ENCODE measurements at regions not wholly inside any gene's neighbourhood (a gene's known extent, or its start where the extent isn't known, plus 50 kb on each side); places are given as distances from the start of the nearest gene placed in this dataset.

DNA sequence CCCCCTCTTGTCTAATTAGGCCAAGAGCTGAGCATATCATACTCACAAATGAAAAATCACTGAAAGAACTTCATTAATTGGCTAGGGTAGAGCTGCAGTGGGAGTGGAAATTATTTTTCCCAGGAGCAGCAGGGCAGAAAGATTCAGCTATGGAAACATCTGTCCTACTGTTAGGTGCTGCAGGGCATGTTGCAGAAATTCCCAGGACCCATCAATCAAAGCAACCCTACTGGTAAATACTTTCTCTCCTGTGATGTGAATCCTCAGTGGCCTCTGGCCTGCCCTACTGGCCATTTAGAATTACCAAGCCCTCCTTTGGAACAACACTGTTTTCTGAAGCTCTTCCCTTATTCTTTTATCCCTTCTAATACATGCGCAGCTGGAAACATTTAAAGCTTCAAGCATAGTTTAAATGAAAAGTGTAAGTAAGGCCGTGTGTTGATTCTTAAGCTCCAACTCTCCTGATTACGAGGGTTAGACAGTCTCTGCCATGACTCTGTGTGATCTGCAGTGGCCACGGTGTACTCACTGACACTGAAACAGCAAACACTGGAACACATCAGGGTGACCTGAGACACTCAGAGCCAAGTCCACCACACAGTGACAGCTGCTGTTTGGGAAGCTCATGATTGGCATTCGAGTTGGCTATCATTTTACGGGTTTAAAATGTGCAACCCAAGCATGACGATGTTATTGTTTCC, 62.6 kb upstream of the TMCC3 start:
- no peak for TF ChIP-seq EZH2phosphoT487 (IDR thresholded peaks at IDR 0.05; ENCODE audit: low read length)
- TF ChIP-seq EZH2 (optimal IDR thresholded peaks at IDR 0.05; ENCODE audit: low read depth, low read length): no peak
- no peak for TF ChIP-seq CTCF (IDR thresholded peaks at IDR 0.05; ENCODE audit: low read length)
- H3K9me3 ChIP-seq (replicated peaks; ENCODE audit: insufficient read depth, low read length): no peaks in the 10 kb centered on the region
- H3K79me2 ChIP-seq (ENCODE audit: low read length): peaks cover 5% of the 10 kb centered on the region; the same call in 1 of the 2 replicates
- DNase-seq: no peak
- no peaks in the 10 kb centered on the region for H3K27me3 ChIP-seq (replicated peaks; ENCODE audit: insufficient read depth, low read length)
- no peaks in the 10 kb centered on the region for H4K20me1 ChIP-seq (ENCODE audit: insufficient read depth, low read length)
- no peak overlapping the region for H3K9ac ChIP-seq (ENCODE audit: low read length)
- no peak overlapping the region for H3K4me2 ChIP-seq (ENCODE audit: low read depth, low read length)
- no peaks in the 10 kb centered on the region for H3K36me3 ChIP-seq (replicated peaks; ENCODE audit: insufficient read depth, low read length)
- no peak overlapping the region for H3K4me3 ChIP-seq (ENCODE audit: low read length)
- H2AFZ ChIP-seq (ENCODE audit: low read length): no peak overlapping the region
- H3K4me1 ChIP-seq (ENCODE audit: low read length): peaks cover 1% of the 10 kb centered on the region; the same call in 1 of the 2 replicates
- no peaks in the 10 kb centered on the region for H3K9me2 ChIP-seq (replicated peaks; ENCODE audit: insufficient read depth, low read length)
- H3K27ac ChIP-seq (ENCODE audit: low read length): no peak overlapping the region
- no peaks in the 10 kb centered on the region; the same call in 1 of the 2 replicates for H3F3A ChIP-seq (ENCODE audit: insufficient read depth, low read length)

- Histone ChIP-seq H3K4me1 (ENCODE audit: low read length) (no peaks in the 10 kb centered on the region), H3K79me2 (ENCODE audit: low read length) (peaks cover 5% of the 10 kb centered on the region; the same call in 1 of the 2 replicates), H3K9ac (ENCODE audit: low read length) (no peak overlapping the region), H3K27ac (ENCODE audit: low read length) (no peak overlapping the region), H3K27me3 (replicated peaks; ENCODE audit: insufficient read depth, low read length) (no peaks in the 10 kb centered on the region), H3K9me2 (replicated peaks; ENCODE audit: insufficient read depth, low read length) (no peaks in the 10 kb centered on the region), H3F3A (ENCODE audit: insufficient read depth, low read length) (no peaks in the 10 kb centered on the region), H3K4me3 (ENCODE audit: low read length) (no peak overlapping the region), H4K20me1 (ENCODE audit: insufficient read depth, low read length) (no peaks in the 10 kb centered on the region), H3K4me2 (ENCODE audit: low read depth, low read length) (no peak overlapping the region), H2AFZ (ENCODE audit: low read length) (no peak overlapping the region), H3K36me3 (replicated peaks; ENCODE audit: insufficient read depth, low read length) (no peaks in the 10 kb centered on the region), H3K9me3 (replicated peaks; ENCODE audit: insufficient read depth, low read length) (no peaks in the 10 kb centered on the region)
- peak; percentile 36 for DNase-seq
- TF ChIP-seq CTCF (IDR thresholded peaks at IDR 0.05; ENCODE audit: low read length) (peak; percentile 53), EZH2phosphoT487 (IDR thresholded peaks at IDR 0.05; ENCODE audit: low read length) (no peak)
Measured at GRCh38 chr12:94710933-94711332, 60.6 kb upstream of the TMCC3 start.

- DNase-seq: no peak
- Histone ChIP-seq H3K36me3 (replicated peaks; ENCODE audit: insufficient read depth, low read length) (no peaks in the 10 kb centered on the region), H3K27ac (ENCODE audit: low read length) (no peak overlapping the region), H3K27me3 (replicated peaks; ENCODE audit: insufficient read depth, low read length) (no peaks in the 10 kb centered on the region), H3K4me2 (ENCODE audit: low read depth, low read length) (no peak overlapping the region), H3K9me3 (replicated peaks; ENCODE audit: insufficient read depth, low read length) (no peaks in the 10 kb centered on the region), H3K9ac (ENCODE audit: low read length) (no peak overlapping the region), H3K9me2 (replicated peaks; ENCODE audit: insufficient read depth, low read length) (no peaks in the 10 kb centered on the region), H3F3A (ENCODE audit: insufficient read depth, low read length) (no peaks in the 10 kb centered on the region), H3K4me1 (ENCODE audit: low read length) (no peaks in the 10 kb centered on the region), H3K79me2 (ENCODE audit: low read length) (peaks cover 5% of the 10 kb centered on the region; the same call in 1 of the 2 replicates), H4K20me1 (ENCODE audit: insufficient read depth, low read length) (no peaks in the 10 kb centered on the region), H2AFZ (ENCODE audit: low read length) (no peak overlapping the region), H3K4me3 (ENCODE audit: low read length) (no peak overlapping the region)
- TF ChIP-seq EZH2phosphoT487 (IDR thresholded peaks at IDR 0.05; ENCODE audit: low read length) (no peak), CTCF (IDR thresholded peaks at IDR 0.05; ENCODE audit: low read length) (no peak), EZH2 (optimal IDR thresholded peaks at IDR 0.05; ENCODE audit: low read depth, low read length) (no peak)
Measured at GRCh38 chr12:94707892-94708291, 57.5 kb upstream of the TMCC3 start.
